IPS DF 6.9 (cell line): ENCODE measurements at regions not wholly inside any gene's neighbourhood (a gene's known extent, or its start where the extent isn't known, plus 50 kb on each side); places are given as distances from the start of the nearest gene placed in this dataset.
"Not testable (repeated sequence)": the region's sequence is repeated elsewhere in the genome, so short reads cannot be mapped to it uniquely, and the experiment has no call there.

Experiments
- DNase-seq: peaks from one replicate; pipeline ENCODE4 v3.0.0-alpha.2; 2013; ENCODE audit warnings: low read depth, low spot score
- H3K27ac ChIP-seq: one replicate; pipeline ENCODE4 v1.5.1; 2013; ENCODE audit warnings: low read length, control low read depth
- H3K27me3 ChIP-seq: 2 replicates; pipeline ENCODE4 v1.6.1; 2013; ENCODE audit warnings: mild to moderate bottlenecking, low read length; ENCODE audit not compliant: control insufficient read depth, insufficient read depth
- H3K36me3 ChIP-seq: 2 replicates; pipeline ENCODE4 v1.6.1; 2013; ENCODE audit warnings: low read length; ENCODE audit not compliant: control insufficient read depth, insufficient read depth
- H3K4me1 ChIP-seq: 2 replicates; pipeline ENCODE4 v1.6.1; 2013; ENCODE audit warnings: low read length; ENCODE audit not compliant: control insufficient read depth, insufficient read depth
- H3K4me3 ChIP-seq: 2 replicates; pipeline ENCODE4 v1.5.1; 2013; ENCODE audit warnings: mild to moderate bottlenecking, low read length
- H3K9me3 ChIP-seq: 2 replicates; pipeline ENCODE4 v1.6.1; 2013; ENCODE audit warnings: low read length, inconsistent platforms; ENCODE audit not compliant: control insufficient read depth, insufficient read depth
- WGBS: extraction: QIAGEN DNeasy Blood & Tissue Kit; methylation state at CpG from one replicate; pipeline ENCODE4 v1.1.7; 2013; ENCODE audit warnings: mixed read lengths, missing lambda C conversion rate; ENCODE audit not compliant: insufficient read length, insufficient coverage; 5-methylcytosine and 5-hydroxymethylcytosine counted together

GRCh38 chrX:76774912-76775311 lies 347.4 kb downstream of the MAGEE1 start:
- H3K36me3 ChIP-seq, DNase-seq, H3K9me3 ChIP-seq, H3K27me3 ChIP-seq, H3K4me3 ChIP-seq, H3K27ac ChIP-seq, H3K4me1 ChIP-seq: not testable (repeated sequence)
- no CpG with 5 or more reads among the region's 3 CpGs for WGBS

DNA sequence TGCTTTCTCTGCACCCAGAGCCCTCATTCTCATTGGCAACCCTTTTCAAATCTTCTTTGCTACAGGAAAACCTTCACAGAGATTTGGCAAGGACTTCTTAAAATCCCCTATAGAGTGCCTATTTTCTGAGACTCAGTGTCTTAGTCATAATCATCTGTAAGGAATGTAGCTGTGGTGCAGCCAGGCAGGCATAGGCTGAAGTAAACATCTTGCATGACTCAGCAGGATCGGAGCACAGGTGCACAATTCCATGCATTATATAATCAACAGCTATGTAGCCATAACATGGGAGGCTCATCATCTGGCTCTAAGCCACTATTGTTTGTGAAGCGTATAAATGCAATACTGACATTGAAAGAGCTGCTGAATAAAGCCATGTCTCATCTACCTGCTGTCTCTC lies 368.8 kb downstream of the MAGEE1 start:
- no peak overlapping the region for H3K4me3 ChIP-seq
- H3K27me3 ChIP-seq: no peaks in the 10 kb centered on the region
- no peak overlapping the region for H3K27ac ChIP-seq
- no CpG with 5 or more reads among the region's 2 CpGs for WGBS
- no peaks in the 10 kb centered on the region for H3K4me1 ChIP-seq
- no peaks in the 10 kb centered on the region for H3K36me3 ChIP-seq
- H3K9me3 ChIP-seq: no peaks in the 10 kb centered on the region
- no peak for DNase-seq

GRCh38 chrX:76802708-76803107 lies 375.2 kb downstream of the MAGEE1 start:
- no peaks in the 10 kb centered on the region for H3K9me3 ChIP-seq
- no CpG with 5 or more reads among the region's 3 CpGs for whole genome bisulfite sequencing
- no peaks in the 10 kb centered on the region for H3K36me3 ChIP-seq
- no peaks in the 10 kb centered on the region for H3K27me3 ChIP-seq
- no peak overlapping the region for H3K27ac ChIP-seq
- DNase-seq: no peak
- no peak overlapping the region for H3K4me3 ChIP-seq
- H3K4me1 ChIP-seq: no peaks in the 10 kb centered on the region

DNA sequence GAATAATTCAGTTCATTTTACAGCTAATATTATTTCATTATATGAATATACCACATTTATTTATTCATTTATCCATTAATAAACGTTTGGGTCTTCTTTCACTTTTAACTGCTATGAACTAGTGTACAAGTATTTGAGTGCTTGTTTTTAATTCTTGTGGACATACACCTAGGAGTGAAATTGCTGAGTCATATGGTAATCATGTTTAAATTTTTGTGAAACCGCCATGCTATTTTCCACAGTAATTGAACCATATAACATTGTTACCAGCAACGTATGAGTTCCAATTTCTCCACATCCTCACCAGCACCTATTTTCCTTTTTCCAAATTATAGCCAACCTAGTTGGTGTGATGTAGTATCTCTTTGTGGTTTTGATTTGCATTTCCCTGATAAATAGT lies 388.2 kb downstream of the MAGEE1 start:
- no CpG with 5 or more reads among the region's 3 CpGs for WGBS
- no peaks in the 10 kb centered on the region for H3K36me3 ChIP-seq
- no peak overlapping the region for H3K4me3 ChIP-seq
- no peak overlapping the region for H3K27ac ChIP-seq
- DNase-seq: no peak
- H3K27me3 ChIP-seq: no peaks in the 10 kb centered on the region
- no peaks in the 10 kb centered on the region for H3K4me1 ChIP-seq
- no peaks in the 10 kb centered on the region for H3K9me3 ChIP-seq

DNA sequence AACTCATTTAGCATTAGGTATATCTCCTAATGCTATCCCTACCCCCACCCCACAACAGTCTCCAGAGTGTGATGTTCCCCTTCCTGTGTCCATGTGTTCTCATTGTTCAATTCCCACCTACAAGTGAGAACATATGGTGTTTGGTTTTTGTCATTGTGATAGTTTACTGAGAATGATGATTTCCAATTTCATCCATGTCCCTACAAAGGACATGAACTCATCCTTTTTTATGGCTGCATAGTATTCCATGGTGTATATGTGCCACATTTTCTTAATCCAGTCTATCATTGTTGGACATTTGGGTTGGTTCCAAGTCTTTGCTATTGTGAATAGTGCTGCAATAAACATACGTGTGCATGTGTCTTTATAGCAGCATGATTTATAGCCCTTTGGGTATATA lies 389.8 kb downstream of the MAGEE1 start:
- H3K4me3 ChIP-seq, H3K9me3 ChIP-seq, H3K4me1 ChIP-seq, H3K36me3 ChIP-seq, H3K27me3 ChIP-seq, DNase-seq, H3K27ac ChIP-seq: not testable (repeated sequence)
- WGBS: no CpG with 5 or more reads among the region's 1 CpG

DNA sequence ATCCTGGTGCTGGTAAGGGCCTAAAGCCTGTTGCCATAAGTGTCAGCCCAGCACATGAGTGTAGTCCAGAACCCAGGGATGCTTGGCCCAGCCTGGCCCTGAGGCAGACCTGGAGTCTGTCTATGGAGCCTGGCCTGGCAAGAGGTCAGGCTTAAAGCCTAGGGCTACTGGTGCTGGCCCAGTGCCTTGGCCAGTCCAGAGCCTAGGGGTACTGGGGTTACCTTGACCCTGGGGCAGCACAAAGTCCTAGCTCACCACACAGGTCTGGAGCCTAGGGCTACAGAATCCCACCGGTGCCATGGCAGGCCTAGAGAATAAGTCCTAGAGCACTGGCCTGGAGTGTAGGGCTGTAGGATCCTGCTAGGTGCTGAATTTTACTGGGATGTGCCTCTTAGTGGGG lies 393.8 kb downstream of the MAGEE1 start:
- Histone ChIP-seq H3K36me3 (no peaks in the 10 kb centered on the region), H3K27ac (no peak overlapping the region), H3K4me1 (no peaks in the 10 kb centered on the region), H3K27me3 (no peaks in the 10 kb centered on the region), H3K4me3 (no peak overlapping the region), H3K9me3 (no peaks in the 10 kb centered on the region)
- no CpG with 5 or more reads among the region's 1 CpG for WGBS
- DNase-seq: no peak

- WGBS: no CpG with 5 or more reads among the region's 1 CpG
- no peaks in the 10 kb centered on the region for H3K27me3 ChIP-seq
- H3K27ac ChIP-seq: no peak overlapping the region
- no peaks in the 10 kb centered on the region for H3K9me3 ChIP-seq
- H3K4me3 ChIP-seq: no peak overlapping the region
- no peaks in the 10 kb centered on the region for H3K36me3 ChIP-seq
- no peaks in the 10 kb centered on the region for H3K4me1 ChIP-seq
- no peak for DNase-seq
Measured at GRCh38 chrX:76827672-76828071, 400.2 kb downstream of the MAGEE1 start.

DNA sequence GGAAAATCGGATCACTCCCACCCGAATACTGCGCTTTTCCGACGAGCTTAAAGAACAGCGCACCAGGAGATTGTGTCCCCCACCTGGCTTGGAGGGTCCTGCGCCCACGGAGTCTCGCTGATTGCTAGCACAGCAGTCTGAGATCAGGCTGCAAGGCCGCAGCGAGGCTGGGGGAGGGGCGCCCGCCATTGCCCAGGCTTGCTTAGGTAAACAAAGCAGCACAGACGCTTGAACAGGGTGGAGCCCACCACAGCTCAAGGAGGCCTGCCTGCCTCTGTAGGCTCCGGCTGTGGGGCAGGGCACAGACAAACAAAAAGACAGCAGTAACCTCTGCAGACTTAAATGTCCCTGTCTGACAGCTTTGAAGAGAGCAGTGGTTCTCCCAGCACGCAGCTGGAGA lies 413.4 kb downstream of the MAGEE1 start:
- not testable (repeated sequence) for H3K4me3 ChIP-seq
- no CpG with 5 or more reads among the region's 16 CpGs for WGBS

GRCh38 chrX:76850851-76851250 lies 423.3 kb downstream of the MAGEE1 start:
- H3K27ac ChIP-seq: no peak overlapping the region
- no peak overlapping the region for H3K4me3 ChIP-seq
- no CpG with 5 or more reads among the region's 4 CpGs for WGBS
- H3K9me3 ChIP-seq: no peaks in the 10 kb centered on the region
- DNase-seq: no peak
- H3K4me1 ChIP-seq: no peaks in the 10 kb centered on the region
- no peaks in the 10 kb centered on the region for H3K36me3 ChIP-seq
- no peaks in the 10 kb centered on the region for H3K27me3 ChIP-seq

More for the DNA sequence above, 413.4 kb downstream of the MAGEE1 start:
- not testable (repeated sequence) for H3K27ac ChIP-seq, H3K9me3 ChIP-seq, H3K27me3 ChIP-seq, H3K4me1 ChIP-seq, H3K36me3 ChIP-seq, DNase-seq

- DNase-seq: no peak
- WGBS: no CpG with 5 or more reads among the region's 1 CpG
- Histone ChIP-seq H3K4me3 (no peak overlapping the region), H3K36me3 (no peaks in the 10 kb centered on the region), H3K4me1 (no peaks in the 10 kb centered on the region), H3K27me3 (no peaks in the 10 kb centered on the region), H3K27ac (no peak overlapping the region), H3K9me3 (no peaks in the 10 kb centered on the region)
Measured at GRCh38 chrX:76862509-76862908, 435.0 kb downstream of the MAGEE1 start.

GRCh38 chrX:76893930-76894329 lies 466.4 kb downstream of the MAGEE1 start:
- DNase-seq: no peak
- Histone ChIP-seq H3K27ac (no peak overlapping the region), H3K27me3 (no peaks in the 10 kb centered on the region), H3K4me1 (no peaks in the 10 kb centered on the region), H3K4me3 (no peak overlapping the region), H3K9me3 (no peaks in the 10 kb centered on the region), H3K36me3 (no peaks in the 10 kb centered on the region)
- no CpG with 5 or more reads among the region's 2 CpGs for WGBS
